Gastroesophageal sphincter (tissue), 4 donors: ENCODE measurements at regions not wholly inside any gene's neighbourhood (a gene's known extent, or its start where the extent isn't known, plus 50 kb on each side); places are given as distances from the start of the nearest gene placed in this dataset.

Experiments used
- ATAC-seq: fragments of 150-250 bp; one replicate; pipeline ENCODE4 v1.9.1; 2016; ENCODE audit warnings: mild to moderate bottlenecking, moderate library complexity
- H3K27ac ChIP-seq, 4 donors: fragments of 200-600 bp; sonication (generic) in 3 of 4; 1 replicate in 3 of 4; 2 replicates in 1 of 4; pipeline ENCODE4 v1.5.1; 2016 to 2019
- H3K27me3 ChIP-seq: fragments of 200-600 bp; sonication (generic); one replicate; pipeline ENCODE4 v1.5.1; 2019
- H3K36me3 ChIP-seq, 2 donors: fragments of 200-600 bp; sonication (generic); one replicate each; pipeline ENCODE4 v1.5.1; 2019; ENCODE audit warnings: control low read depth in 1 of 2
- H3K4me1 ChIP-seq, 3 donors: fragments of 200-600 bp; sonication (generic); 1 replicate in 2 of 3; 2 replicates in 1 of 3; pipeline ENCODE4 v1.5.1; 2016 to 2019; ENCODE audit warnings: control low read depth in 2 of 3
- H3K4me3 ChIP-seq, 2 donors: fragments of 200-600 bp; sonication (generic); one replicate each; pipeline ENCODE4 v1.5.1; 2019; ENCODE audit warnings: mild to moderate bottlenecking in 1 of 2, moderate library complexity in 1 of 2
- H3K9me3 ChIP-seq, 3 donors: fragments of 200-600 bp; sonication (generic); one replicate each; pipeline ENCODE4 v1.5.1; 2017 to 2019; ENCODE audit warnings: control low read depth in 2 of 3
- CTCF ChIP-seq, 4 experiments: fragments of 200-600 bp in 2 of 4; fragments of 450-650 bp in 2 of 4; sonication (generic) in 1 of 4; IDR thresholded peaks; one replicate each; pipeline ENCODE4 v1.5.1; 2017 to 2019; ENCODE audit warnings: antibody characterized with exemption in 4 of 4, mild to moderate bottlenecking in 2 of 4, moderate library complexity in 2 of 4
- EP300 ChIP-seq: sonication (generic); formaldehyde crosslinking; IDR thresholded peaks from one replicate; pipeline ENCODE4 v1.6.1; 2017; ENCODE audit warnings: antibody characterized with exemption, mild to moderate bottlenecking
- POLR2A ChIP-seq, 2 donors: fragments of 450-650 bp; IDR thresholded peaks; one replicate each; pipeline ENCODE4 v1.6.1; 2017; ENCODE audit warnings: antibody characterized with exemption in 2 of 2, mild to moderate bottlenecking in 2 of 2, moderate library complexity in 1 of 2
- POLR2AphosphoS5 ChIP-seq: sonication (generic); formaldehyde crosslinking; IDR thresholded peaks from one replicate; pipeline ENCODE4 v1.6.1; 2017; ENCODE audit warnings: antibody characterized with exemption
- WGBS, 2 donors: methylation state at CpG; one replicate each; pipeline ENCODE4 v1.1.5; 2018; ENCODE audit warnings: low coverage in 1 of 2; 5-methylcytosine and 5-hydroxymethylcytosine counted together

GRCh38 chr18:25459814-25460213, 107.8 kb upstream of the ZNF521 start:
- Histone ChIP-seq H3K27ac (no peak overlapping the region), H3K36me3 (no peaks in the 10 kb centered on the region), H3K9me3 (no peaks in the 10 kb centered on the region), H3K27me3 (no peaks in the 10 kb centered on the region), H3K4me3 (no peak overlapping the region), H3K4me1 (no peaks in the 10 kb centered on the region)
- ATAC-seq, result no peak
- TF ChIP-seq CTCF (IDR thresholded peaks at IDR 0.05) (no peak), POLR2AphosphoS5 (no peak), EP300 (no peak), POLR2A (IDR thresholded peaks at IDR 0.05) (no peak)
- WGBS, 2 donors, result 40% methylated on average over 1 of the region's 1 CpG; no CpG with 5 or more reads in 1 of the 2 donors

- no peaks in the 10 kb centered on the region for H3K36me3 ChIP-seq
- no peak for TF ChIP-seq CTCF (IDR thresholded peaks at IDR 0.05)
- no peak for TF ChIP-seq POLR2A (IDR thresholded peaks at IDR 0.05)
- TF ChIP-seq EP300, result no peak
- TF ChIP-seq POLR2AphosphoS5, result no peak
- H3K4me3 ChIP-seq, result no peak overlapping the region
- H3K27me3 ChIP-seq, result no peaks in the 10 kb centered on the region
- no peak overlapping the region for H3K27ac ChIP-seq
- H3K4me1 ChIP-seq, result no peaks in the 10 kb centered on the region
- peak; percentile 37 for ATAC-seq
- H3K9me3 ChIP-seq, result no peaks in the 10 kb centered on the region
- WGBS, 2 donors, result 37 to 50% methylated on average over 2 to 3 of the region's 3 CpGs
These were observed 105.6 kb upstream of the ZNF521 start for GRCh38 chr18:25457601-25458000.

- H3K4me1 ChIP-seq, result no peaks in the 10 kb centered on the region
- H3K27ac ChIP-seq, result no peak overlapping the region
- no peaks in the 10 kb centered on the region for H3K9me3 ChIP-seq
- H3K27me3 ChIP-seq, result no peaks in the 10 kb centered on the region
- no peak overlapping the region for H3K4me3 ChIP-seq
- H3K36me3 ChIP-seq, result no peaks in the 10 kb centered on the region
- TF ChIP-seq CTCF (IDR thresholded peaks at IDR 0.05) (no peak), POLR2A (IDR thresholded peaks at IDR 0.05) (no peak), EP300 (no peak), POLR2AphosphoS5 (no peak)
- no peak for ATAC-seq
- 70 to 88% methylated on average over 4 of the region's 4 CpGs for WGBS, 2 donors
These were observed 105.2 kb upstream of the ZNF521 start for GRCh38 chr18:25457126-25457525.

GRCh38 chr18:25456334-25457010, 104.5 kb upstream of the ZNF521 start:
- no peak overlapping the region for H3K4me3 ChIP-seq
- peaks cover 0 to 3% (median 0%) of the 10 kb centered on the region in 3 donors for H3K9me3 ChIP-seq
- H3K27ac ChIP-seq, result no peak overlapping the region
- H3K27me3 ChIP-seq, result no peaks in the 10 kb centered on the region
- no peaks in the 10 kb centered on the region for H3K4me1 ChIP-seq
- no peak for TF ChIP-seq POLR2A (IDR thresholded peaks at IDR 0.05)
- no peak for TF ChIP-seq EP300
- TF ChIP-seq CTCF (IDR thresholded peaks at IDR 0.05), result no peak
- no peak for ATAC-seq
- H3K36me3 ChIP-seq, result no peaks in the 10 kb centered on the region
- WGBS, 2 donors, result 64 to 66% methylated on average over 10 to 14 of the region's 15 CpGs

GRCh38 chr18:25455646-25456045, 103.7 kb upstream of the ZNF521 start:
- Histone ChIP-seq H3K27me3 (no peaks in the 10 kb centered on the region), H3K4me1 (no peaks in the 10 kb centered on the region), H3K4me3 (no peak overlapping the region), H3K9me3 (peaks cover 0 to 11% (median 0%) of the 10 kb centered on the region in 3 donors), H3K27ac (no peak overlapping the region), H3K36me3 (no peaks in the 10 kb centered on the region)
- ATAC-seq, result no peak
- TF ChIP-seq POLR2AphosphoS5 (no peak), POLR2A (IDR thresholded peaks at IDR 0.05) (no peak)
- WGBS, 2 donors, result 25 to 59% methylated on average over 2 of the region's 2 CpGs
